HPDE6-E6E7 (cell line): ENCODE measurements at regions not wholly inside any gene's neighbourhood (a gene's known extent, or its start where the extent isn't known, plus 50 kb on each side); places are given as distances from the start of the nearest gene placed in this dataset.

Source experiments
- DNase-seq: peaks from one replicate; pipeline ENCODE4 v3.0.0; 2011; ENCODE audit warnings: missing footprints; ENCODE audit errors: extremely low spot score

GRCh38 chr7:46244757-46245156, 323.7 kb upstream of the IGFBP3 start:
- DNase-seq: no peak

GRCh38 chr7:46243406-46243805, 322.3 kb upstream of the IGFBP3 start:
- DNase-seq: no peak

GRCh38 chr7:46239846-46240245, 318.8 kb upstream of the IGFBP3 start:
- DNase-seq: no peak

GRCh38 chr7:46237466-46237865, 316.4 kb upstream of the IGFBP3 start:
- DNase-seq: no peak

GRCh38 chr7:46233585-46234329, 312.7 kb upstream of the IGFBP3 start:
- DNase-seq: no peak

- DNase-seq: no peak
These were observed 309.9 kb upstream of the IGFBP3 start for GRCh38 chr7:46230990-46231305.

GRCh38 chr7:46230298-46230989, 309.4 kb upstream of the IGFBP3 start:
- no peak for DNase-seq

GRCh38 chr7:46229409-46229808, 308.3 kb upstream of the IGFBP3 start:
- DNase-seq: peak; percentile 53

GRCh38 chr7:46226860-46227259, 305.8 kb upstream of the IGFBP3 start:
- no peak for DNase-seq

GRCh38 chr7:46224363-46224762, 303.3 kb upstream of the IGFBP3 start:
- DNase-seq: no peak

- peak; percentile 92 for DNase-seq
These were observed 299.1 kb upstream of the IGFBP3 start for GRCh38 chr7:46220066-46220630.

GRCh38 chr7:46218461-46219200, 297.6 kb upstream of the IGFBP3 start:
- no peak for DNase-seq

GRCh38 chr7:46215987-46216567, 295.0 kb upstream of the IGFBP3 start:
- no peak for DNase-seq

GRCh38 chr7:46214526-46214925, 293.5 kb upstream of the IGFBP3 start:
- DNase-seq: no peak

GRCh38 chr7:46213154-46213537, 292.1 kb upstream of the IGFBP3 start:
- no peak for DNase-seq

- DNase-seq: no peak
These were observed 291.5 kb upstream of the IGFBP3 start for GRCh38 chr7:46212425-46213153.

GRCh38 chr7:46210467-46210866, 289.4 kb upstream of the IGFBP3 start:
- DNase-seq: no peak

- no peak for DNase-seq
These were observed 288.7 kb upstream of the IGFBP3 start for GRCh38 chr7:46209611-46210388.

GRCh38 chr7:46208635-46209525, 287.8 kb upstream of the IGFBP3 start:
- no peak for DNase-seq
